GM12872 (cell line): ENCODE measurements at regions not wholly inside any gene's neighbourhood (a gene's known extent, or its start where the extent isn't known, plus 50 kb on each side); places are given as distances from the start of the nearest gene placed in this dataset.

Experiments used
- TF ChIP-seq, protein P1 (sequence below): IDR thresholded peaks from 3 replicates; pipeline ENCODE4 v1.5.1; 2011; ENCODE audit warnings: low read depth, mild to moderate bottlenecking, low read length, moderate library complexity; ENCODE audit not compliant: insufficient read depth

DNA sequence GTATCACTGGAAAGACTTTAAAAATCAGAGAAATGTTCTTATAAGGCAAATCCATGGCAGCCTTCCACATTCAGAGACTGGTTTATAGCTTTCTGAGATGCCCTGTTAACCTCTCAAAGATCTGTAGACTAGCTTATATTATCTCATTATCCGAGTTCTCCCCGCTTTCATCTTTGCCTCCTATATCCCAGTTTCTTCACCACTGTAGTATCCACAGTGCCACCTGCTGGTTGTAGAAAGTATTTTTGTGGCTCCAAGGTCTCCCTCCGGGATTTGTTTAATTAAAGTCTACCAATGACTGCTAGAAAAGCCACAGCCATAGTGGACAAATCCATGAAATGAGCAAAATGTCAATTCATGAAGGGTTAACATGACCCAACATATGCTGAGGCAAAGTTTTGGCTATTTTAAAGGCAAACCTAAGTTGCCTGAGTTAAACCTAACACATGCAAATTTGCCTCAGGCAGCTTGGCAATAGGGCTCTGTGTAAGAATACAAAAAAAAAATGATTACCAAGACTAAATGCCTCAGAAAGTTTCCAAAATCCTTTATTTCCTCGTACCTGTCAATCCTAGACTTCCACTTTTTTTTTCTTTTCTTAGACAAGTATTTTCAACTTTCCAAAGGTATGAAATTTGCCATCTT lies 218.8 kb upstream of the BMP4 start:
- TF ChIP-seq, protein P1, sequence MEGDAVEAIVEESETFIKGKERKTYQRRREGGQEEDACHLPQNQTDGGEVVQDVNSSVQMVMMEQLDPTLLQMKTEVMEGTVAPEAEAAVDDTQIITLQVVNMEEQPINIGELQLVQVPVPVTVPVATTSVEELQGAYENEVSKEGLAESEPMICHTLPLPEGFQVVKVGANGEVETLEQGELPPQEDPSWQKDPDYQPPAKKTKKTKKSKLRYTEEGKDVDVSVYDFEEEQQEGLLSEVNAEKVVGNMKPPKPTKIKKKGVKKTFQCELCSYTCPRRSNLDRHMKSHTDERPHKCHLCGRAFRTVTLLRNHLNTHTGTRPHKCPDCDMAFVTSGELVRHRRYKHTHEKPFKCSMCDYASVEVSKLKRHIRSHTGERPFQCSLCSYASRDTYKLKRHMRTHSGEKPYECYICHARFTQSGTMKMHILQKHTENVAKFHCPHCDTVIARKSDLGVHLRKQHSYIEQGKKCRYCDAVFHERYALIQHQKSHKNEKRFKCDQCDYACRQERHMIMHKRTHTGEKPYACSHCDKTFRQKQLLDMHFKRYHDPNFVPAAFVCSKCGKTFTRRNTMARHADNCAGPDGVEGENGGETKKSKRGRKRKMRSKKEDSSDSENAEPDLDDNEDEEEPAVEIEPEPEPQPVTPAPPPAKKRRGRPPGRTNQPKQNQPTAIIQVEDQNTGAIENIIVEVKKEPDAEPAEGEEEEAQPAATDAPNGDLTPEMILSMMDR: peak; percentile 69

DNA sequence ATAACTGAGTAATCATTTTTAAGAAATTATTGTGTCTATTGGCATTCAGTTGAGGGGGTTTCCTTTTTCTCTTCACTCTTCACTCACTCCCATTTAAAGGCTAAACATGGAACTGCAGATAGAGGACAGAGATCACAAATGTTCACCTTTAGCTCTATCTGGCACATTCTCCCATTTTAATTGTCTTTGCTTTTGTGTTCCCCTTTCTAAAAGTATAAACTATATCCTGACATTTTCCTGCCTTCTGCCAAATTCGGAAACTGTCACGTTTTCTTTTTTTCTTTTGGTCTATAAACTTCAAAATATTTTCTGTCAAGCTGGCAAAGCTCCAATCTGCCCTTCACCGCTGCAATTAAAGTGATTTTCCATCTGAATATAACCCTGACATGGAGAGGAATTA lies 219.8 kb upstream of the CDKN3 start:
- TF ChIP-seq, protein P1: no peak

DNA sequence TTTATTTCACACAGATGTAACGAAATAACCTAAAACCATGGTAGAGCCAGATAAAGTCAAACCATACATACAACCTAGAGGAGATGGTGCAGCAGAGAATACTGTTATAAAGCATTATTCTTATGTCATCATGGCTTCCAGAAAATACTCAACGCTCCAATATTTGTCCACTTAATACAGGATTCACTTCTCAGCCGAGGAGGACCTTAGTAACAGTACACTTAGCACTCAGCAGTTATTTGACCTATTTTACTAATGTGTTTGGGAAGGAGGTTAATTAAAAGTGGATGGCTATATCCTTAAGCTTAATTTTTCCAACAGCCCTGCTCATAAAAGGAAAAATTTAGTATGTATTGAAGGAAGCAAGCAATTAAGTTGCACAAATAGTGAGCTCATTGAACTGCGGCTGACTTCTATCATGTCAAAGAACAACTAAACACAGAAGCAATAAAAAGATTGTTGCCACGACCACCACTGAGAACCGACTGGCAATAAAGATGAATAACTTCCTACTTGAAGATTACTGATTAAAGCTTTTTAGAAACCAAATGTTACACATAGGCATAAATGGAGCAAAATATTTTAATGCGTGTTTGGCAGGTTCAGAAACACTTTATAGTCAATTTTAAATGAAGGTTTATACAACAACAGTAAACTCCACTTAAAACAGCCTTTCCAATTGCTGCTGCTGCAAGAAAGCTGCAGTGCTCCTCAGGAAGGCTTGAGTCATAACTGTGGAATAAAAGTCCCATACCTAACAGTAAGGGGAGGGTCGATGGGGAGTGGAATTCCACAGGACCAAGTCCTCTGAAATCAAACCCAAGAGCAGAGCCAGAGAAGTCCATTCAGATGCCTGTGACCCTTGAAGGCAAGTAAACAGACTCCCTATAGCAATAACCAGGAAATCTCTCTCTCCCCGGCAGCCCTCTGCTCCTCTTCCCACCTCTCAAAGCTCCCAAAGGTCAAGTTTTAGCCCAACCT lies 218.9 kb upstream of the CDKN3 start:
- TF ChIP-seq, protein P1: no peak

DNA sequence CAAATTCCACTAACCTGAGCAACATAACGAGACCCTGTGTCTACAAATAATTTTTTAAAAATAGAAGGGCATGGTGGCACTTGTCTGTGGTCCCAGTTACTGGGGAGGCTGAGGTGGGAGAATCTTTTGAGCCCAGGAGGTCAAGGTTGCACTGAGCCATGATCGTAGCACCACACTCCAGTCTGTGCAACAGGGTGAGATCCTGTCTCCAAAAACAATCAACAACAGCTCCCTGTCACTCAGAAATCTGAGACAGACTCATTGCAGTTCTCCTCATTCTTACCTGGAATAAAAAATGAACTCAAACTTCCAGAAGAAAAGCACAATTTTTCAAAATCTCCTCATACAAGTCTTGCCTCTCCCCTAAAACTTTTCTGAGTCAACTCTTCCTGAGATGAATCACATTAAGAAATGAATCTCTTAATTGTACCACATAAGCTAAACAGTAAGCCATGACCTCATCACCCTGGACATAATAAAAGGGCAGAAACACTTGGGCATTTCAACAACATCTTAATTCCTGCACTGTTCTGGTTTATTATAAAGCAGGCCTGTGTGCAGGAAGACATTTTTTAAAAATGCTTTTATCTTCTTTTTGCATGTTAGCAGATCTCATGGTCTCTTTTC lies 214.3 kb upstream of the CDKN3 start:
- TF ChIP-seq, protein P1: no peak

DNA sequence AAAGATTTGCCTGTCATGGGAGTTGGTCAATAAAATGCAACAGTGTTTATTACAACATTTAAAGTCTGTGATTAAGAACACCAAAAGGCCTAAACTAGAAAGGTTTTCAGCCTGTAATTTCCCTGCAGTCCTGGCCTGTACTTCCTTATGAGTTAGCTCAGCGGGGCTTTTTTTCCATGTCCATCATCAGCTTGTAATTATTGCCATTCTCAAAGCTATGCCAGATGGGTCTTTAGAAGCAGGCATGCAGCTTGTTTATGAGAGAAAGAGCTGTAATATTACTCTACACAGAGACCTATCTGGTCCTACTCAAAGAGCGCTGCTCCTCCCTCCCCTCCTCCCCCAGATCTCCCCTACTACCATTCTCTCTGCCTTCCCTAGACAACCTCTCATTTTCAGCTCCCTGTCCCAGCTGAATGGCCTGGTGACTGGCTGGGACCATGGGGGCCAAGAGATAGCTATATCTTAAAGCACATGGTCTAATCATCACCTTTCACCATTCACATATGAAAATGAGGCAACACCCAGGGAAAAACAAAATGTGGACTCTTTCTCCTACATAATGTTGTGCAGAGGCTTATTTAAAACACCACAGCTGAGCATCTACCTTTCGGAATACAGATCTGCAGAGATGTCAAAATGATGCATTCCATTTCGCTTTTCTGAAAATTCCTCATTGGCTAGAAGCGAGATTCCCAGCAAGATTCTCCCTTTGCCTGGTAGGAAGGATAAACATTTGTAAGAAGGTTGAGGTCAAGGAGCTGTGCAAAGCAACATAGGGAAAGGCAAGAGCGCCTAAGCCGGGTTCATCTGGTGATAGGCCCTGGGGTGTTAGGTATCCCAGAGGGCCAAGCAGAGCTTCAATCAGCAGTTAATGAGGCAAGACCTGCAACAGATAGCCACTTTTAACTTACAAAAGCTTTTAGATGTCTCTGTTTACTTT lies 209.7 kb upstream of the CDKN3 start:
- TF ChIP-seq, protein P1: no peak

DNA sequence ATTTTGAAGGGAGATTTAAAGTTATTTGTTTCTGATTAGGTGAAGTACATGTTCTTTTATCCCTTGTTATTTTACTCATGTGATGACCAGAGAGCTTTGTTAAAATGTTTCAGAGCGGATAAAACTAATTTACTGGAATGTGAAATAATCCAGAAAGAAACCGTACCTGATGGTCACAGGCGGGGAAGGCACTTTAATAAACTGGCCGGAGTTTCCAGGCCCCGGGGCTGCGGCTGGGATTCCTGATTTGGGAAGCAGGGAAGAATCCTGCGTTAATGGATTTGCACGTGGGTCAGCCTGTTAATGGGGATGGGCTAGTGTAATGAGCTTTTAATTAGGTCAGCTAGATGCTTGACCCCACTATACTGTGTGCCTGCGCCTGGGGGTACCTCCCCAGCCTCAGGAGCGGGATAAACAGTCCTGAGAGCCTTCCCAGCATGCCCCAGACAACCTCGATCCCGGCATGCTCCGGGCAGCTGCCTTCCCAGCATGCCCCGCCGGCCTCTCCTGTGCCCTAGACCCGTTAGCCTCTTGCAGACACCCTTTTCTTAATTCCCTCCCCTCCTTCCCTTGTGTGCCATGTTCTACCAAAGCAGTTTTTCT lies 208.6 kb upstream of the CDKN3 start:
- TF ChIP-seq, protein P1: no peak
